ENCODE measurements at regions not wholly inside any gene's neighbourhood (a gene's known extent, or its start where the extent isn't known, plus 50 kb on each side); places are given as distances from the start of the nearest gene placed in this dataset.

DNA sequence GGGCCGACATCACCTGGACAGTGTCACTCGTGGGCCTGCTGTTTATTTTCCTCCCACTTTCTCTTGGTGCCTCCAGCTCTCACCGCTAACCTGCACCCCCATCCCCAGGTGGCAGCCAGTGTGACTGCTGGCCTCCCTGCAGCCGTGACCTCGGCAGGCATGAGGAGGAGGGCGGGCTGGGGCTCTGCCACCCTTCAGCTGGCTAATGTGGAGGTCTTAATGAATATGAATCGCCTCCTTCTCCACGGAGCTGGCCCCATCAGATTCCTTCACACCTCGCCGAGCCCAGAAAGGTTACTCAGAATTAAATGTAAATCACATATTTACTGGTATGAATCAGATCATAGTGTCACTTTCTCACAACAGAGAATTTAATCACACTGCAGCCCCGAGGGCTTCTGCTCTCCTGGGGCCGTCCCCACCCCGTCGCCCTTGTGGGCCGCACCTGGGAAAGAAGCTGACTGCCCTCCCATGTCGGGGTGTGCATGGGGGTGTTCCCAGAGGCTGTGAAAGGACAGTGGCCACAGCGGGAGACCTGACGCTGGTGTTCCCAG is 171.1 kb upstream of the TLE3 start:
- TF ChIP-seq, protein P1, sequence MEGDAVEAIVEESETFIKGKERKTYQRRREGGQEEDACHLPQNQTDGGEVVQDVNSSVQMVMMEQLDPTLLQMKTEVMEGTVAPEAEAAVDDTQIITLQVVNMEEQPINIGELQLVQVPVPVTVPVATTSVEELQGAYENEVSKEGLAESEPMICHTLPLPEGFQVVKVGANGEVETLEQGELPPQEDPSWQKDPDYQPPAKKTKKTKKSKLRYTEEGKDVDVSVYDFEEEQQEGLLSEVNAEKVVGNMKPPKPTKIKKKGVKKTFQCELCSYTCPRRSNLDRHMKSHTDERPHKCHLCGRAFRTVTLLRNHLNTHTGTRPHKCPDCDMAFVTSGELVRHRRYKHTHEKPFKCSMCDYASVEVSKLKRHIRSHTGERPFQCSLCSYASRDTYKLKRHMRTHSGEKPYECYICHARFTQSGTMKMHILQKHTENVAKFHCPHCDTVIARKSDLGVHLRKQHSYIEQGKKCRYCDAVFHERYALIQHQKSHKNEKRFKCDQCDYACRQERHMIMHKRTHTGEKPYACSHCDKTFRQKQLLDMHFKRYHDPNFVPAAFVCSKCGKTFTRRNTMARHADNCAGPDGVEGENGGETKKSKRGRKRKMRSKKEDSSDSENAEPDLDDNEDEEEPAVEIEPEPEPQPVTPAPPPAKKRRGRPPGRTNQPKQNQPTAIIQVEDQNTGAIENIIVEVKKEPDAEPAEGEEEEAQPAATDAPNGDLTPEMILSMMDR (IDR thresholded peaks at IDR 0.05): no peak
- no peak for TF ChIP-seq POLR2A (IDR thresholded peaks at IDR 0.05)

Data from heart left ventricle (tissue), 13 donors.